Fibroblast of lung (primary cell): ENCODE measurements at regions not wholly inside any gene's neighbourhood (a gene's known extent, or its start where the extent isn't known, plus 50 kb on each side); places are given as distances from the start of the nearest gene placed in this dataset.

Source experiments
- DNase-seq, 2 donors: peaks; one replicate each; pipeline versions ENCODE4 v3.0.0 to v3.0.0-alpha.2; 2010; ENCODE audit warnings: low read depth in 2 of 2
- H2AFZ ChIP-seq: 2 replicates; pipeline ENCODE4 v1.5.1; 2012; ENCODE audit warnings: low read length, control low read depth, inconsistent platforms
- H3K27ac ChIP-seq: 2 replicates; pipeline ENCODE4 v1.5.1; 2011; ENCODE audit warnings: low read length, control low read depth; ENCODE audit not compliant: insufficient read depth
- H3K27me3 ChIP-seq: 2 replicates; pipeline ENCODE4 v1.5.1; 2011; ENCODE audit warnings: mild to moderate bottlenecking, low read length; ENCODE audit not compliant: control insufficient read depth, insufficient read depth
- H3K36me3 ChIP-seq: 2 replicates; pipeline ENCODE4 v1.5.1; 2011; ENCODE audit warnings: low read length; ENCODE audit not compliant: control insufficient read depth, insufficient read depth
- H3K4me1 ChIP-seq: 2 replicates; pipeline ENCODE4 v1.5.1; 2011; ENCODE audit warnings: low read length; ENCODE audit not compliant: control insufficient read depth, insufficient read depth; ENCODE audit errors: extremely low read depth
- H3K4me2 ChIP-seq: 2 replicates; pipeline ENCODE4 v1.5.1; 2011; ENCODE audit warnings: low read length, control low read depth; ENCODE audit not compliant: insufficient read depth; ENCODE audit errors: extremely low read depth
- H3K4me3 ChIP-seq, 4 experiments: fragments of 200-600 bp in 1 of 4; sonication (generic) in 1 of 4; replicated peaks in 1 of 4; 2 replicates each; pipeline ENCODE4 v1.5.1; 2011 to 2016; ENCODE audit warnings: low read length in 4 of 4, low read depth in 3 of 4, mild to moderate bottlenecking in 3 of 4, control low read depth in 2 of 4, inconsistent platforms in 1 of 4, mixed read lengths in 1 of 4; ENCODE audit not compliant: insufficient read depth in 1 of 4; ENCODE audit errors: control extremely low read depth in 1 of 4
- H3K79me2 ChIP-seq: 2 replicates; pipeline ENCODE4 v1.5.1; 2012; ENCODE audit warnings: mild to moderate bottlenecking, low read length, inconsistent platforms; ENCODE audit not compliant: control insufficient read depth, insufficient read depth
- H3K9ac ChIP-seq: 2 replicates; pipeline ENCODE4 v1.5.1; 2011; ENCODE audit warnings: mild to moderate bottlenecking, low read length, control low read depth; ENCODE audit not compliant: insufficient read depth
- H3K9me3 ChIP-seq: 2 replicates; pipeline ENCODE4 v1.5.1; 2012; ENCODE audit warnings: low read depth, low read length; ENCODE audit not compliant: control insufficient read depth, insufficient read depth
- H4K20me1 ChIP-seq: 2 replicates; pipeline ENCODE4 v1.5.1; 2011; ENCODE audit warnings: low read length; ENCODE audit not compliant: control insufficient read depth, insufficient read depth; ENCODE audit errors: extremely low read depth
- CTCF ChIP-seq, 2 donors: IDR thresholded peaks in 1 of 2; conservative IDR thresholded peaks in 1 of 2; 1 replicate in 1 of 2; 2 replicates in 1 of 2; pipeline ENCODE4 v1.5.1; 2011 to 2012; ENCODE audit warnings: low read length in 2 of 2, control low read depth in 1 of 2, inconsistent platforms in 1 of 2, low read depth in 1 of 2, mild to moderate bottlenecking in 1 of 2
- EZH2 ChIP-seq: IDR thresholded peaks from 2 replicates; pipeline ENCODE4 v1.5.1; 2012; ENCODE audit warnings: low read length, control low read depth, mild to moderate bottlenecking; ENCODE audit errors: missing control alignments

GRCh38 chr5:89105171-89105695 lies 222.2 kb upstream of the MEF2C start:
- H3K9me3 ChIP-seq: no peaks in the 10 kb centered on the region
- peak in 1 of 2 donors; percentile 48 for DNase-seq

GRCh38 chr5:89098199-89098756 lies 215.3 kb upstream of the MEF2C start:
- H3K4me2 ChIP-seq: no peak overlapping the region
- no peaks in the 10 kb centered on the region for H4K20me1 ChIP-seq
- H3K27ac ChIP-seq: no peak overlapping the region
- H3K4me1 ChIP-seq: no peaks in the 10 kb centered on the region
- no peak overlapping the region for H3K9ac ChIP-seq
- TF ChIP-seq CTCF (conservative IDR thresholded peaks at IDR 0.05 in 1 of 2, IDR thresholded peaks at IDR 0.05 in 1 of 2; ENCODE audit: low read depth in 1 of 2, low read length in 2 of 2): no peak
- no peak for TF ChIP-seq EZH2
- DNase-seq: no peak
- no peaks in the 10 kb centered on the region for H3K79me2 ChIP-seq
- H2AFZ ChIP-seq: no peak overlapping the region
- no peak overlapping the region for H3K4me3 ChIP-seq
- no peaks in the 10 kb centered on the region for H3K36me3 ChIP-seq
- H3K27me3 ChIP-seq: no peaks in the 10 kb centered on the region
- H3K9me3 ChIP-seq: no peaks in the 10 kb centered on the region

More at GRCh38 chr5:89105171-89105695, 222.2 kb upstream of the MEF2C start:
- no peaks in the 10 kb centered on the region for H4K20me1 ChIP-seq
- no peak overlapping the region for H3K27ac ChIP-seq
- H3K27me3 ChIP-seq: no peaks in the 10 kb centered on the region
- no peaks in the 10 kb centered on the region for H3K4me1 ChIP-seq
- TF ChIP-seq CTCF (conservative IDR thresholded peaks at IDR 0.05 in 1 of 2, IDR thresholded peaks at IDR 0.05 in 1 of 2; ENCODE audit: low read depth in 1 of 2, low read length in 2 of 2) (no peak), EZH2 (no peak)
- no peak overlapping the region for H3K4me2 ChIP-seq
- no peaks in the 10 kb centered on the region for H3K36me3 ChIP-seq
- H3K4me3 ChIP-seq: no peak overlapping the region
- H3K79me2 ChIP-seq: no peaks in the 10 kb centered on the region
- H3K9ac ChIP-seq: no peak overlapping the region
- H2AFZ ChIP-seq: no peak overlapping the region

GRCh38 chr5:89097103-89097502 lies 214.1 kb upstream of the MEF2C start:
- TF ChIP-seq EZH2 (no peak), CTCF (conservative IDR thresholded peaks at IDR 0.05 in 1 of 2, IDR thresholded peaks at IDR 0.05 in 1 of 2; ENCODE audit: low read depth in 1 of 2, low read length in 2 of 2) (no peak)
- Histone ChIP-seq H3K4me2 (no peak overlapping the region), H3K79me2 (no peaks in the 10 kb centered on the region), H3K27me3 (no peaks in the 10 kb centered on the region), H3K9me3 (no peaks in the 10 kb centered on the region), H3K36me3 (no peaks in the 10 kb centered on the region), H3K4me3 (no peak overlapping the region), H3K9ac (no peak overlapping the region), H3K4me1 (no peaks in the 10 kb centered on the region), H2AFZ (no peak overlapping the region), H3K27ac (no peak overlapping the region), H4K20me1 (no peaks in the 10 kb centered on the region)
- DNase-seq: no peak
